HCT116 (cell line): ENCODE measurements at regions not wholly inside any gene's neighbourhood (a gene's known extent, or its start where the extent isn't known, plus 50 kb on each side); places are given as distances from the start of the nearest gene placed in this dataset.

Source experiments
- ATAC-seq: fragments of 200-7000 bp; cut with Tn5 transposase; 2 replicates; pipeline ENCODE4 v1.9.1; 2020; ENCODE audit warnings: mild to moderate bottlenecking, moderate library complexity
- BruUV-seq: library from RNA; stranded (reverse); fragments of 400-500 nt; replicated peaks from 2 replicates; lab custom pipeline; 2021; lab: Mats Ljungman, UMichigan
- CTCF ChIA-PET: fragments of 300-600 bp; sonication (Branson Sonifier 250); formaldehyde crosslinking; loops from one replicate; lab custom pipeline; 2021; ENCODE audit warnings: antibody characterized with exemption; lab: Charles Lee
- POLR2A ChIA-PET: fragments of 300-600, 350-600 bp; sonication (Branson Sonifier 250); formaldehyde crosslinking; loops from one replicate; lab custom pipeline; 2021; ENCODE audit warnings: antibody characterized with exemption; lab: Charles Lee
- RAD21 ChIA-PET, 2 experiments: fragments of 300-600 bp; sonication (Branson Sonifier 250); formaldehyde crosslinking; loops; one replicate each; lab custom pipeline; 2023; ENCODE audit warnings: low total read pairs in 2 of 2; ENCODE audit not compliant: uncharacterized antibody in 2 of 2, unreplicated experiment in 2 of 2, low non-redundant PET in 1 of 2; lab: Charles Lee
- DNase-seq: peaks from one replicate; pipeline ENCODE4 v3.0.0-alpha.2; 2010; ENCODE audit warnings: low read depth, low spot score
- H2AFZ ChIP-seq: fragments of 200-600 bp; shearing (Covaris generic), sonication (generic); 2 replicates; pipeline ENCODE4 v1.6.1; 2017; ENCODE audit warnings: low read depth, mixed run types, mixed read lengths, antibody characterized with exemption, low read length; ENCODE audit not compliant: poor library complexity, severe bottlenecking
- H3K27ac ChIP-seq: 2 replicates; pipeline ENCODE4 v1.5.1; 2012; ENCODE audit warnings: low read depth, low read length
- H3K27me3 ChIP-seq: fragments of 200-600 bp; sonication (generic); 2 replicates; pipeline ENCODE4 v1.6.1; 2016; ENCODE audit warnings: mixed run types, low read length, mixed read lengths; ENCODE audit not compliant: insufficient read depth
- H3K36me3 ChIP-seq, 2 experiments: fragments of 200-500 bp in 1 of 2; fragments of 200-600 bp in 1 of 2; sonication (Bioruptor generic) in 1 of 2; sonication (generic) in 1 of 2; 2 replicates each; pipeline versions ENCODE4 v1.5.1 to v1.6.1; 2014 to 2016; ENCODE audit warnings: low read length in 2 of 2, inconsistent platforms in 1 of 2, mixed read lengths in 1 of 2, mixed run types in 1 of 2; ENCODE audit not compliant: insufficient read depth in 2 of 2, control insufficient read depth in 1 of 2
- H3K4me1 ChIP-seq, 2 experiments: fragments of 200-600 bp in 1 of 2; sonication (generic) in 1 of 2; 2 replicates each; pipeline versions ENCODE4 v1.5.1 to v1.6.1; 2012 to 2017; ENCODE audit warnings: low read length in 2 of 2, inconsistent platforms in 1 of 2, mild to moderate bottlenecking in 1 of 2, mixed read lengths in 1 of 2, mixed run types in 1 of 2, moderate library complexity in 1 of 2; ENCODE audit not compliant: insufficient read depth in 2 of 2, control insufficient read depth in 1 of 2
- H3K4me2 ChIP-seq: fragments of 200-600 bp; sonication (generic); 2 replicates; pipeline ENCODE4 v1.6.1; 2017; ENCODE audit warnings: mixed run types, low read length, mixed read lengths
- H3K4me3 ChIP-seq, 2 experiments: fragments of 200-600 bp in 1 of 2; sonication (generic) in 1 of 2; replicated peaks in 1 of 2; 2 replicates each; pipeline ENCODE4 v1.5.1; 2011 to 2016; ENCODE audit warnings: low read length in 2 of 2, control low read depth in 1 of 2, low read depth in 1 of 2, mild to moderate bottlenecking in 1 of 2, mixed read lengths in 1 of 2, mixed run types in 1 of 2
- H3K79me2 ChIP-seq: fragments of 200-600 bp; sonication (generic); 2 replicates; pipeline ENCODE4 v1.6.1; 2017; ENCODE audit warnings: mild to moderate bottlenecking, mixed run types, low read length, moderate library complexity, mixed read lengths; ENCODE audit not compliant: insufficient read depth
- H3K9ac ChIP-seq: fragments of 200-600 bp; sonication (generic); 2 replicates; pipeline ENCODE4 v1.6.1; 2016; ENCODE audit warnings: low read length, mixed read lengths
- H3K9me2 ChIP-seq: fragments of 200-600 bp; sonication (generic), shearing (Covaris generic); 2 replicates; pipeline ENCODE4 v1.6.1; 2017; ENCODE audit warnings: mixed run types, mild to moderate bottlenecking, moderate library complexity; ENCODE audit not compliant: insufficient read depth
- H3K9me3 ChIP-seq, 2 experiments: fragments of 200-500 bp in 1 of 2; fragments of 200-600 bp in 1 of 2; sonication (Bioruptor generic) in 1 of 2; sonication (generic) in 1 of 2; 2 replicates each; pipeline ENCODE4 v1.6.1; 2014 to 2017; ENCODE audit warnings: low read length in 2 of 2, mixed read lengths in 2 of 2, inconsistent platforms in 1 of 2, low read depth in 1 of 2, mild to moderate bottlenecking in 1 of 2, mixed run types in 1 of 2, moderate library complexity in 1 of 2; ENCODE audit not compliant: control insufficient read depth in 1 of 2, insufficient read depth in 1 of 2
- H4K20me1 ChIP-seq: fragments of 200-600 bp; sonication (generic), shearing (Covaris generic); 2 replicates; pipeline ENCODE4 v1.6.1; 2017; ENCODE audit warnings: mixed run types, mild to moderate bottlenecking, moderate library complexity; ENCODE audit not compliant: insufficient read depth
- ATF3 ChIP-seq: IDR thresholded peaks from 2 replicates; pipeline ENCODE4 v1.6.1; 2012
- CBX3 ChIP-seq: IDR thresholded peaks from 2 replicates; pipeline ENCODE4 v1.6.1; 2012; ENCODE audit warnings: low read depth
- CTCF ChIP-seq, 3 experiments: fragments of 200-600 bp in 1 of 3; sonication (generic) in 1 of 3; IDR thresholded peaks in 2 of 3; conservative IDR thresholded peaks in 1 of 3; 2 replicates each; pipeline ENCODE4 v1.5.1; 2012 to 2017; ENCODE audit warnings: low read depth in 2 of 3, low read length in 2 of 3, antibody characterized with exemption in 1 of 3, borderline replicate concordance in 1 of 3, control low read depth in 1 of 3, mild to moderate bottlenecking in 1 of 3, mixed read lengths in 1 of 3, mixed run types in 1 of 3, moderate library complexity in 1 of 3; ENCODE audit not compliant: insufficient read depth in 1 of 3
- REST ChIP-seq: IDR thresholded peaks from 2 replicates; pipeline ENCODE4 v1.6.1; 2012; ENCODE audit warnings: low read depth
- ZBTB33 ChIP-seq: IDR thresholded peaks from 2 replicates; pipeline ENCODE4 v1.6.1; 2011; ENCODE audit warnings: mild to moderate bottlenecking, low read length, moderate library complexity; ENCODE audit not compliant: insufficient replicate concordance; ENCODE audit errors: extremely low read depth
- ZFX ChIP-seq: fragments of 450-650 bp; IDR thresholded peaks from 2 replicates; pipeline ENCODE4 v1.6.1; 2017
- ZNF274 ChIP-seq: fragments of 200-500 bp; sonication (Bioruptor generic); IDR thresholded peaks from 2 replicates; pipeline ENCODE4 v1.6.1; 2014; ENCODE audit warnings: mild to moderate bottlenecking, low read depth, low read length, inconsistent platforms
- intact Hi-C: fragments of 100-400 bp; cut with micrococcal nuclease; formaldehyde crosslinking; loops from 2 replicates; pipeline ENCODE4 v1.10.0; 2022

GRCh38 chr2:226600802-226601201 is 198.8 kb downstream of the IRS1 start (continued):
- no peak for TF ChIP-seq REST
- no peak for TF ChIP-seq ZFX
- no peak for TF ChIP-seq ZBTB33
- no peak for TF ChIP-seq ZNF274
- no peak for TF ChIP-seq ATF3
- TF ChIP-seq CBX3: no peak

GRCh38 chr2:226600184-226600583 is 199.4 kb downstream of the IRS1 start:
- Histone ChIP-seq H3K27ac (no peak overlapping the region), H3K27me3 (no peaks in the 10 kb centered on the region), H3K79me2 (no peaks in the 10 kb centered on the region), H3K9me3 (no peaks in the 10 kb centered on the region), H2AFZ (no peak overlapping the region), H4K20me1 (no peaks in the 10 kb centered on the region), H3K9ac (no peak overlapping the region), H3K4me3 (no peak overlapping the region), H3K9me2 (no peaks in the 10 kb centered on the region), H3K36me3 (peaks cover 0 to under 1% of the 10 kb centered on the region in 2 experiments; a peak in 2 of 4 replicates), H3K4me2 (no peak overlapping the region; the same call in 1 of the 2 replicates), H3K4me1 (peaks cover 11 to 25% of the 10 kb centered on the region in 2 experiments; a peak in 2 of 4 replicates)
- ATAC-seq (peak; percentile 40; the same call in 1 of the 2 replicates), DNase-seq (no peak)
- intact Hi-C loops: no loop called here
- TF ChIP-seq ATF3: no peak
- TF ChIP-seq CTCF (IDR thresholded peaks at IDR 0.05 in 2 of 3, conservative IDR thresholded peaks at IDR 0.05 in 1 of 3; ENCODE audit: borderline replicate concordance in 1 of 3, insufficient read depth in 1 of 3, low read depth in 2 of 3, low read length in 2 of 3): peak in 1 of 3 experiments; percentile 24; a peak in 1 of 6 replicates
- no TSS peak for BruUV-seq
- POLR2A ChIA-PET: no interaction called here
- RAD21 ChIA-PET: no interaction called here
- CTCF ChIA-PET: no interaction called here
